ENCODE measurements at regions not wholly inside any gene's neighbourhood (a gene's known extent, or its start where the extent isn't known, plus 50 kb on each side); places are given as distances from the start of the nearest gene placed in this dataset.

DNA sequence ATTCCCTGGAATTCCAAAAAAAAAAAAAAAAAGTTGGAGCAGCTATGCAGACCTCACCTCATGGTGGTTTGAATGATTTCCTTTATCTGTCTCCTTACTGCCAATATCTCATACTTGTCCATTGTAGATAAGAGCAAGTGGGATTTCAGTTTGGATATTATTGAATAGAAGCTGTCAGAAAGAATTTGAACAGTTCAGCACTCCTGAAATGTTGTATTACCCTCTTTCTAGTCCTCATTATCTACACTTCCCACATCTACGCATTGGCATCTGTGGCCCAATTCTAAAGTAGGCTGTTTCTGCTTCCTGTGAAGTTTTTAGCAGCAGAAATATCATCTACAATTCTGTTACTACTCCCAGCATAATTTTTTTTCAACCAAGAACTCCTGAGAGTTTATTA, 68.2 kb upstream of the KHDRBS2 start:
- TF ChIP-seq, protein P1, sequence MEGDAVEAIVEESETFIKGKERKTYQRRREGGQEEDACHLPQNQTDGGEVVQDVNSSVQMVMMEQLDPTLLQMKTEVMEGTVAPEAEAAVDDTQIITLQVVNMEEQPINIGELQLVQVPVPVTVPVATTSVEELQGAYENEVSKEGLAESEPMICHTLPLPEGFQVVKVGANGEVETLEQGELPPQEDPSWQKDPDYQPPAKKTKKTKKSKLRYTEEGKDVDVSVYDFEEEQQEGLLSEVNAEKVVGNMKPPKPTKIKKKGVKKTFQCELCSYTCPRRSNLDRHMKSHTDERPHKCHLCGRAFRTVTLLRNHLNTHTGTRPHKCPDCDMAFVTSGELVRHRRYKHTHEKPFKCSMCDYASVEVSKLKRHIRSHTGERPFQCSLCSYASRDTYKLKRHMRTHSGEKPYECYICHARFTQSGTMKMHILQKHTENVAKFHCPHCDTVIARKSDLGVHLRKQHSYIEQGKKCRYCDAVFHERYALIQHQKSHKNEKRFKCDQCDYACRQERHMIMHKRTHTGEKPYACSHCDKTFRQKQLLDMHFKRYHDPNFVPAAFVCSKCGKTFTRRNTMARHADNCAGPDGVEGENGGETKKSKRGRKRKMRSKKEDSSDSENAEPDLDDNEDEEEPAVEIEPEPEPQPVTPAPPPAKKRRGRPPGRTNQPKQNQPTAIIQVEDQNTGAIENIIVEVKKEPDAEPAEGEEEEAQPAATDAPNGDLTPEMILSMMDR (IDR thresholded peaks at IDR 0.05): no peak
- TF ChIP-seq TCF12 (IDR thresholded peaks at IDR 0.05) (no peak), EP300 (IDR thresholded peaks at IDR 0.05; ENCODE audit: borderline replicate concordance in 1 of 2, low read depth in 1 of 2, low read length in 1 of 2) (no peak), FOXM1 (IDR thresholded peaks at IDR 0.05; ENCODE audit: low read depth) (no peak), POLR2AphosphoS5 (IDR thresholded peaks at IDR 0.05; ENCODE audit: low read depth, low read length) (no peak), MXI1 (IDR thresholded peaks at IDR 0.05; ENCODE audit: low read depth, low read length) (no peak), SMC3 (IDR thresholded peaks at IDR 0.05; ENCODE audit: low read depth, low read length) (no peak), RFX5 (IDR thresholded peaks at IDR 0.05; ENCODE audit: low read length) (no peak)
- TF ChIP-seq, protein P2, sequence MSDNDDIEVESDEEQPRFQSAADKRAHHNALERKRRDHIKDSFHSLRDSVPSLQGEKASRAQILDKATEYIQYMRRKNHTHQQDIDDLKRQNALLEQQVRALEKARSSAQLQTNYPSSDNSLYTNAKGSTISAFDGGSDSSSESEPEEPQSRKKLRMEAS (IDR thresholded peaks at IDR 0.05; ENCODE audit: low read depth): no peak
- TF ChIP-seq, protein P3, sequence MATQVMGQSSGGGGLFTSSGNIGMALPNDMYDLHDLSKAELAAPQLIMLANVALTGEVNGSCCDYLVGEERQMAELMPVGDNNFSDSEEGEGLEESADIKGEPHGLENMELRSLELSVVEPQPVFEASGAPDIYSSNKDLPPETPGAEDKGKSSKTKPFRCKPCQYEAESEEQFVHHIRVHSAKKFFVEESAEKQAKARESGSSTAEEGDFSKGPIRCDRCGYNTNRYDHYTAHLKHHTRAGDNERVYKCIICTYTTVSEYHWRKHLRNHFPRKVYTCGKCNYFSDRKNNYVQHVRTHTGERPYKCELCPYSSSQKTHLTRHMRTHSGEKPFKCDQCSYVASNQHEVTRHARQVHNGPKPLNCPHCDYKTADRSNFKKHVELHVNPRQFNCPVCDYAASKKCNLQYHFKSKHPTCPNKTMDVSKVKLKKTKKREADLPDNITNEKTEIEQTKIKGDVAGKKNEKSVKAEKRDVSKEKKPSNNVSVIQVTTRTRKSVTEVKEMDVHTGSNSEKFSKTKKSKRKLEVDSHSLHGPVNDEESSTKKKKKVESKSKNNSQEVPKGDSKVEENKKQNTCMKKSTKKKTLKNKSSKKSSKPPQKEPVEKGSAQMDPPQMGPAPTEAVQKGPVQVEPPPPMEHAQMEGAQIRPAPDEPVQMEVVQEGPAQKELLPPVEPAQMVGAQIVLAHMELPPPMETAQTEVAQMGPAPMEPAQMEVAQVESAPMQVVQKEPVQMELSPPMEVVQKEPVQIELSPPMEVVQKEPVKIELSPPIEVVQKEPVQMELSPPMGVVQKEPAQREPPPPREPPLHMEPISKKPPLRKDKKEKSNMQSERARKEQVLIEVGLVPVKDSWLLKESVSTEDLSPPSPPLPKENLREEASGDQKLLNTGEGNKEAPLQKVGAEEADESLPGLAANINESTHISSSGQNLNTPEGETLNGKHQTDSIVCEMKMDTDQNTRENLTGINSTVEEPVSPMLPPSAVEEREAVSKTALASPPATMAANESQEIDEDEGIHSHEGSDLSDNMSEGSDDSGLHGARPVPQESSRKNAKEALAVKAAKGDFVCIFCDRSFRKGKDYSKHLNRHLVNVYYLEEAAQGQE (IDR thresholded peaks at IDR 0.05; ENCODE audit: low read depth, low read length): no peak
- TF ChIP-seq, protein P4, sequence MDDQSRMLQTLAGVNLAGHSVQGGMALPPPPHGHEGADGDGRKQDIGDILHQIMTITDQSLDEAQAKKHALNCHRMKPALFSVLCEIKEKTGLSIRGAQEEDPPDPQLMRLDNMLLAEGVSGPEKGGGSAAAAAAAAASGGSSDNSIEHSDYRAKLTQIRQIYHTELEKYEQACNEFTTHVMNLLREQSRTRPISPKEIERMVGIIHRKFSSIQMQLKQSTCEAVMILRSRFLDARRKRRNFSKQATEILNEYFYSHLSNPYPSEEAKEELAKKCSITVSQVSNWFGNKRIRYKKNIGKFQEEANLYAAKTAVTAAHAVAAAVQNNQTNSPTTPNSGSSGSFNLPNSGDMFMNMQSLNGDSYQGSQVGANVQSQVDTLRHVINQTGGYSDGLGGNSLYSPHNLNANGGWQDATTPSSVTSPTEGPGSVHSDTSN (IDR thresholded peaks at IDR 0.05): no peak
